ENCODE measurements at regions not wholly inside any gene's neighbourhood (a gene's known extent, or its start where the extent isn't known, plus 50 kb on each side); places are given as distances from the start of the nearest gene placed in this dataset.

- no peak for DNase-seq (ENCODE audit: low spot score)
Measured at GRCh38 chr5:68379275-68380036, 163.9 kb downstream of the PIK3R1 start.

- DNase-seq (ENCODE audit: low spot score): no peak
Measured at GRCh38 chr5:68380078-68380477, 164.5 kb downstream of the PIK3R1 start.

GRCh38 chr5:68381060-68381459 is 165.5 kb downstream of the PIK3R1 start:
- DNase-seq (ENCODE audit: low spot score): no peak

GRCh38 chr5:68381909-68382308 is 166.4 kb downstream of the PIK3R1 start:
- DNase-seq (ENCODE audit: low spot score): no peak

- no peak for DNase-seq (ENCODE audit: low spot score)
Measured at GRCh38 chr5:68382640-68383039, 167.1 kb downstream of the PIK3R1 start.

- no peak for DNase-seq (ENCODE audit: low spot score)
Measured at GRCh38 chr5:68383888-68384310, 168.3 kb downstream of the PIK3R1 start.

GRCh38 chr5:68384936-68385594 is 169.5 kb downstream of the PIK3R1 start:
- DNase-seq (ENCODE audit: low spot score): no peak

GRCh38 chr5:68385936-68386335 is 170.4 kb downstream of the PIK3R1 start:
- no peak for DNase-seq (ENCODE audit: low spot score)

GRCh38 chr5:68387074-68387796 is 171.7 kb downstream of the PIK3R1 start:
- no peak for DNase-seq (ENCODE audit: low spot score)

- no peak for DNase-seq (ENCODE audit: low spot score)
Measured at GRCh38 chr5:68389618-68390017, 174.1 kb downstream of the PIK3R1 start.

GRCh38 chr5:68392617-68393016 is 177.1 kb downstream of the PIK3R1 start:
- no peak for DNase-seq (ENCODE audit: low spot score)

GRCh38 chr5:68395302-68395701 is 179.7 kb downstream of the PIK3R1 start:
- no peak for DNase-seq (ENCODE audit: low spot score)

- DNase-seq (ENCODE audit: low spot score): no peak
Measured at GRCh38 chr5:68395926-68396511, 180.5 kb downstream of the PIK3R1 start.

- no peak for DNase-seq (ENCODE audit: low spot score)
Measured at GRCh38 chr5:68396722-68397121, 181.2 kb downstream of the PIK3R1 start.

GRCh38 chr5:68398146-68398812 is 182.7 kb downstream of the PIK3R1 start:
- DNase-seq (ENCODE audit: low spot score): no peak

- DNase-seq (ENCODE audit: low spot score): no peak
Measured at GRCh38 chr5:68403301-68403700, 187.7 kb downstream of the PIK3R1 start.

GRCh38 chr5:68404246-68404645 is 188.7 kb downstream of the PIK3R1 start:
- no peak for DNase-seq (ENCODE audit: low spot score)

- no peak for DNase-seq (ENCODE audit: low spot score)
Measured at GRCh38 chr5:68405026-68405684, 189.6 kb downstream of the PIK3R1 start.

GRCh38 chr5:68405784-68406743 is 190.5 kb downstream of the PIK3R1 start:
- no peak for DNase-seq (ENCODE audit: low spot score)

- no peak for DNase-seq (ENCODE audit: low spot score)
Measured at GRCh38 chr5:68406767-68407241, 191.2 kb downstream of the PIK3R1 start.

All from D341Med (cell line).